GM18508 (cell line): ENCODE measurements at regions not wholly inside any gene's neighbourhood (a gene's known extent, or its start where the extent isn't known, plus 50 kb on each side); places are given as distances from the start of the nearest gene placed in this dataset.

Experiments used
- ATAC-seq: cut with Tn5 transposase; IDR thresholded peaks from one replicate; pipeline ENCODE4 v1.9.1; 2021; ENCODE audit warnings: moderate number of reproducible peaks; ENCODE audit not compliant: insufficient read depth, unreplicated experiment

DNA sequence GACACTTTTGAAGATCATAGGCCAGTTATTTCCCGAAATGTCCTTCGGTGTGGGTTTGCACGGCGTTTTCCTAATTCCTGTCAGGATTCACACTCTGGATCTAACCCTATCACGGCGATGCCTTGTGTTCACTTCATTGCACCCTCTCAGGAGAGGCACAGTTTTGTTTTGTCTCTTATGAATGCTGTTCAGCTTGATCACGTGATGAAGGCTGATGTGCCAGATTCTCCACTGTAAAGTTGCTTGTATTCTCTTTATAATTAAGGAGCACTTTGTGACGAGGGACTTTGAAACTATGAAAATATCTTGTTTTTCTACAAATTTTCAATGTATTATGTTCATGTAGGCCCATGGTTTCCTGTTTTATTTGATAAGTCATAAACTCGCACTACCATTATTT lies 568.1 kb downstream of the ACTR3B start:
- ATAC-seq: no peak

- no peak for ATAC-seq
These were observed 571.9 kb downstream of the ACTR3B start for GRCh38 chr7:153331427-153331826.

GRCh38 chr7:153354071-153354470 lies 594.5 kb downstream of the ACTR3B start:
- ATAC-seq: no peak

DNA sequence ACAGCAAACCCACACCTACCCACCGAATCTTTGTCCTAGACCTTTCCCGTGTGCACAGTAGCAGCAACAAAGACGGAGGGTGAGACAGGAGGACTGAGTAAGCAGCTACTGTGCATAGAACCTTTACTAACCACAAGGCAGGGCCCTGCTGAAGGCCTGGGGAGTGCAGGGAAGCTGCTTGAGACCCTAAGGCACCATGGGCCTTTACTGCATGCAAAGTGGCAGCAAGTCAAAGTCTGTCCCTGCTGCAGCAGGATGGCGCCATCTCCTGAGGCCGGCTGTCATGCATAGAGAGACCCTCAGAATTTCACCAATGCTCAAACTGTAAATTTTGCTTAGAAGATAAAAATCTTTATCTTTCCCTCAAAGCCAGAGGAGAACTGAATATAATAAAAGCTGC lies 610.5 kb downstream of the ACTR3B start:
- ATAC-seq: no peak

DNA sequence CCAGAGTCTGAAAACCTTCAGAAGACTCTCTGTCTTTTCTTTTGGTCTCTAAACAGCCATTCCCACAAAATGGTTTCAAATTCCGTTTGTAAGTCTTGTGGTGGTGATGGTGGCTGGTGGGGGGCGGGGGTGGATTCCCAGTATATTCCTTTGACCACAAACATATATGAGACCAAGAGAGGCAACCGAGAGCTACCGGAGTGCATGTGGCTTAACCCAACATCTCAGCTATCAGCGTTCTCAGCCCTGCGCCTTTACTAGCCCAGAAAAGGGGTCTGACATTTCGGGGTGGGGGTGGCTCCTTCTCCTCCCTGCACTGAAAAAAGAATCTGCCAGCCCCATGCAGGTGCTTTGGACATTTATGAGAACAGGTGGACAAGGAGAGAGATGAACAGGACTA lies 621.1 kb downstream of the ACTR3B start:
- ATAC-seq: no peak

DNA sequence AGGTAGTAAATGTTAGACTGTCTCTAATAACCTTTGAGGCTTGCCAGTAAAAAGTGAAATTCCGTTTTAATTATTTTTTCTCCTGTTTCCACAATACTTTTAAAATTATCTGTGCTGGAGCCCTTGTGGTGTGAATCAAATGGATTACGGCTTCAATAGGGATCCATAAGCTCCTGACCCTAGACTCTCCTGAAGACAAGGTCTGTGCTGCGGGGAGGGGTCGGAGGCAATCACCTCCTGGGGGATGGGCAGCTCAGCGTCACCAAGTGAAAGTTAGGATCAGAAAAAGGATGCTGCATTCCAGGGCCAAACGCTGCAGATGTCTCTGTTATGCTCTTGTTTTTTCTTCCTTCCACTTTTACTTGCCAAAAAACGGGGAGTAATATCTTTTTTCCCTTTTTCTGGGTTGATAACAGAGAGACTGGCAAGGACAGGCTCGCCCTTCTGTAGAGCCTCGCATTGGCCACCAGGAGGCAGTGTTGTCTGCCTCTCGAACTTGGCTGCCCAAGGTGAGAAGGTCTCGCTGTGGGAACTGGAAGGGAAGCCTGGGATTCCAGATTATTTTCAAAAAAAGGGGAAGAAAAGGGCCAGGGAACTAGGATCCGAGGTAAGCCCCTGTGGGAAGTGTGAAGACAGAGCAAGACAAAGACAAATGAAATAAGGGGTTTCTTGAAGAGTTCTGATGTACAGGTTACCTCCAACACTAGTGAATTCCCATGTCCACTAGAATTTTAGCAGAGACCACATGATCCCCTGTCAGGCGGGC lies 621.9 kb downstream of the ACTR3B start:
- ATAC-seq: peak; percentile 65

DNA sequence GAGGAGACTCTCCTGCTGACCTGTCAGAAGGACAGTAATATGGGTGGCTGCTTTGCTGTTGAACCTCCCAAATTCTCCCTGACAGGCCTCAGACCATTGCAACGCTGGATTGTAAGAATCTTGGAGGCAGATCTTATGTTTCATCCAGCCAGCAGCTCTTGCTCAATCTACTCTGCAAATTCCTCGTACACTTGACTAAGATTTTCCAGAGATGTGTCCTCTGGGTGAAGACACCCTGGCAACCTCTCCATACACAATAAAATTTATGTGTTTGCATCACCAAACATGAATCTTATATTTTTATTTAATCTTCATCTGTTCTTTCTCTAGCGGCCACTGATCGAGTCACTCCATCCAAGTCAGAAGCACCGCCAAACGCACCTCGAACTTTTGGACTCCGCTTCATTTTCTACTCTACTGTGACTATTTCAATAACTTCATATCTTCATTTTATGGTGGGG lies 623.1 kb downstream of the ACTR3B start:
- no peak for ATAC-seq

GRCh38 chr7:153383781-153384180 lies 624.2 kb downstream of the ACTR3B start:
- no peak for ATAC-seq

GRCh38 chr7:153385502-153385901 lies 626.0 kb downstream of the ACTR3B start:
- ATAC-seq: no peak

- no peak for ATAC-seq
These were observed 627.0 kb downstream of the ACTR3B start for GRCh38 chr7:153386556-153386955.

GRCh38 chr7:153388611-153389010 lies 629.1 kb downstream of the ACTR3B start:
- no peak for ATAC-seq

DNA sequence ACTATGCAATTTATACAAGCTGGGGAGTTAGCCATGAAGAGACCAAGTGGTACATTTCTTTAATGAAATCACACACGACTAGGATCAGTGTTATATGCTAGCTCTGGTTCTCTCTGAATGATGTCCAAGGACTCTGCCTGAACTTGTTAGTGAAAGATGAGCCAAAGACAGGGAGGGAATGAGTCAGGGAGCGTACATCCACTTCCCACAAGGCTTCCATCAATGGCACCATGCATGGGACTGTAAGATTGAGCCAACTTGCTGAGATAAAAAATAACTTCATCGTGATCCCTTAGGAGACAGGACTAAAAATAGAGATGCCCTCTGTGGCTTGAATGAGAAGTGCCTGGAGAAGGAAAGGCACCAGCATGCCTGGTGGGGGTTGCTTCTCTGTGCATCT lies 629.7 kb downstream of the ACTR3B start:
- ATAC-seq: no peak

DNA sequence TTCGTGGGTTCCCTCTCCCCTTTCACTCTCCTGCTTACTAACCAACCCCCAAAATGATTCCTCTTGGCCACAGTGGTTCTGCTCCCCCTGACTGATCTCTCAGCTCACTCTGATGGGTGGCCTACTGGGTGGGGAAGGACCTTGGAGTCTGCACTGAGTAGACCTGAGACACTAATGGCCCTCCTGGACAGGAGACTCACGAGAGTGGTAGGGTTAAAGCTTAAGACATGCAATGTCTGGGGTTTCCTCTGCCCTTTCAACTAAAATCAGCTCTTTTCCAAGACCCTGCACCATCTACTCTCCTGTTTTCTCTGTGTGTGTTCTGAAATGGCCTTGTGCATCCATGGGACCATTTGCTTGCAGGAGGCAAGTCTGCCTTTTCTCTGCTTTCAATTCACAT lies 631.4 kb downstream of the ACTR3B start:
- no peak for ATAC-seq

GRCh38 chr7:153392726-153393125 lies 633.2 kb downstream of the ACTR3B start:
- ATAC-seq: no peak

- ATAC-seq: no peak
These were observed 634.1 kb downstream of the ACTR3B start for GRCh38 chr7:153393666-153394065.

DNA sequence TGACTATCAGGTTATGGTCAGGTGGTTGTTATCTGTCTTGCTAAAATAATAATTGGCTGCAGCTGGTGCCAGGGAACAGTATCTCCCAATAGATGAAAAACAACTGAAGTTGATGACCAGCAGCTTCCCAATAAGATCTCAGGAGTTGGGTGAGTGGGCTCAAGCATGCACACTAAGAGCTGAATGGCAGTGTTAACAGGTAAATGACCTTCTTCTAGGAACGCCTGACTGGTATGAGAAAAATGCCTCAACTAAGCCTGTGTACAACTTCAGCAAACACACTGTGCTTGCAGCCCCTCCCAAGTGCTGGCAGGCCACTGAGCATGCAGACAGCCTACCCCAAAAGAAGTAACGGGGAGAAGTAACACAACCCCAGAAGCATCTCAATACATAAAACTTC lies 636.9 kb downstream of the ACTR3B start:
- no peak for ATAC-seq

DNA sequence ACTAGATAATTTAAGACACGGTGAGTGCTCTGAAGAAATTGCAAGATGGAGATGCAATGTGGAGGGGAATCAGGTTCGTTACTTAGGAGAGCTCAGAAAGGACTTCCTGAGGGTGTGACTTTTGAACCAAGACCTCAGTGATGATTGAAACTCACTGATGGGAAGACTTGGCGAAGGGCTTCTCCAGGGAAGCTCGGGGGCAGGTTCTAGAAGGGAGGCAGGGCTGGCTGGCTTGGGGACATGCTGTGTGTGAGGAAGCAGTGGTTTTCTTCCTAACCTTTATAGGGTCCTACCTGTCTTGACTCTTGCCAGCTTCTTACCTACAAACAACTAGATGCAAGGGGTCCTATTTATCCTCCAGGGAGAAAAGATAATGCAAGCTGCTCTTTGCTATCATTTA lies 637.9 kb downstream of the ACTR3B start:
- no peak for ATAC-seq

GRCh38 chr7:153397906-153398305 lies 638.4 kb downstream of the ACTR3B start:
- no peak for ATAC-seq

- no peak for ATAC-seq
These were observed 638.8 kb downstream of the ACTR3B start for GRCh38 chr7:153398370-153398769.

DNA sequence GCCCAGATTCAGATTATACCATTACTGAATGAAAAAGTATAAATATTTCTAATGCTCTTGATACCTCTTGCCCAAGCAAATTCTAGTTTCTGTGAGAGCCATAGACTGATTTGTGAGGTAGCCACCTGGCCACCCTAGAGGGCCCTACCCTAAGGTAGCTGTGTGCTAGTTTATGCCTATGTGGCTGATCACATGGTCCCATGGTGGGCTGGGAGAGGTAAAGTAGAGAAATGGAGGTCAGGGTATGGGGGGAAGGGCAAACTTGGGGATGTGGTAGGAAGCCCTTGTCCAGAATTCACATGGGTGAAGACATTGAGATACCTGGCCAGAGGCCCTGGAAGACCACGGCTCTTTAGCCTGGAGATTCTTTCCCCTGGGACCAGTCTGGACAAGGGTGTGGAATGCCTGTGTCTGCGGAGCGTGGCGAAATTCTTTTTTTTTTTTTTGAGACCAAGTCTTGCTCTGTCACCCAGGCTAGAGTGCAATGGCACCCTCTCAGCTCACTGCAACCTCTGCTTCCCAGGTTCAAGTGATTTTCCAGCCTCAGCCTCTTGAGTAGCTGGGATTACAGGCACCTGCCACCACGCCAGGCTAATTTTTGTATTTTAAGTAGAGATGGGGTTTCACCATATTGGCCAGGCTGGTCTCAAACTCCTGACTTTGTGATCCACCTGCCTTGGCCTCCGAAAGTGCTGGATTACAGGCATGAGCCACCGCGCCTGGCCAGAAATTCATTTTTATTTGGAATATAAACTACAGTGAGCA lies 639.4 kb downstream of the ACTR3B start:
- no peak for ATAC-seq

DNA sequence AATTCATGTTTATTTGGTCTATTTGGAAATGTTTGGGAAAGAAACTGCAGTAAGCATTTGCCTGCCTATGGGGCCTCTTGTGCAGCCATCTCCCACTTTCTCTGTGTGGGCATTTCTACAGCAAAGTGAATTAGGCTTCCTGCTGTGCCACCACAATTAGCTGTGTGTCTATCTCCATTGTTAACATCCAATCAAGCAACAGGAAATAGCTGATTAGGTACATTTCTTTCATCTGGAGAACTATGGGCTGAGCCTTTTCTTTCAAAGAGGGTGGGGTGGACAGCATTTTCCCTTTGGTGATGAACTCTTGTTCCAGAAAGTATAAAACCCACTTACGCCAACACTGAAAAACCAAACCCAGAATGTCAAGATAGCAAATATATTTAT lies 640.0 kb downstream of the ACTR3B start:
- ATAC-seq: no peak
